Loucy (cell line): ENCODE measurements at regions not wholly inside any gene's neighbourhood (a gene's known extent, or its start where the extent isn't known, plus 50 kb on each side); places are given as distances from the start of the nearest gene placed in this dataset.

Experiments used
- H2AFZ ChIP-seq: fragments of 200-600 bp; sonication (generic); 2 replicates; pipeline ENCODE4 v1.6.0; 2016; ENCODE audit warnings: antibody characterized with exemption, mild to moderate bottlenecking, low read length, moderate library complexity
- H3F3A ChIP-seq: fragments of 200-600 bp; 2 replicates; pipeline ENCODE4 v1.6.0; 2016; ENCODE audit warnings: antibody characterized with exemption, low read depth, mild to moderate bottlenecking
- H3K27me3 ChIP-seq: fragments of 200-600 bp; sonication (generic); 2 replicates; pipeline ENCODE4 v1.6.1; 2014; ENCODE audit warnings: low read length, mild to moderate bottlenecking; ENCODE audit not compliant: insufficient read depth, poor library complexity, severe bottlenecking
- H3K36me3 ChIP-seq: fragments of 200-600 bp; sonication (generic); 2 replicates; pipeline ENCODE4 v1.6.1; 2016; ENCODE audit warnings: low read length; ENCODE audit not compliant: insufficient read depth
- H3K4me1 ChIP-seq: fragments of 200-600 bp; sonication (generic); 2 replicates; pipeline ENCODE4 v1.5.1; 2014; ENCODE audit warnings: low read length, mild to moderate bottlenecking; ENCODE audit not compliant: insufficient read depth, poor library complexity, severe bottlenecking
- H3K4me2 ChIP-seq: fragments of 200-600 bp; sonication (generic); 2 replicates; pipeline ENCODE4 v1.6.0; 2014; ENCODE audit warnings: antibody characterized with exemption, low read length, low read depth, mild to moderate bottlenecking; ENCODE audit not compliant: poor library complexity, severe bottlenecking
- H3K4me3 ChIP-seq: fragments of 200-600 bp; sonication (generic); 2 replicates; pipeline ENCODE4 v1.5.1; 2014; ENCODE audit warnings: low read length, mild to moderate bottlenecking, mixed read lengths; ENCODE audit not compliant: poor library complexity, severe bottlenecking
- H3K79me2 ChIP-seq: fragments of 200-600 bp; sonication (generic); 2 replicates; pipeline ENCODE4 v1.6.1; 2014; ENCODE audit warnings: low read length; ENCODE audit not compliant: insufficient read depth
- H3K9ac ChIP-seq: fragments of 200-600 bp; sonication (generic); 2 replicates; pipeline ENCODE4 v1.6.0; 2014; ENCODE audit warnings: mild to moderate bottlenecking, low read depth, low read length, moderate library complexity; ENCODE audit not compliant: poor library complexity, severe bottlenecking
- H3K9me2 ChIP-seq: fragments of 200-600 bp; sonication (generic); replicated peaks from 2 replicates; pipeline ENCODE4 v1.6.1; 2016; ENCODE audit warnings: low read depth, low read length, mixed read lengths
- H3K9me3 ChIP-seq: fragments of 200-600 bp; sonication (generic); 2 replicates; pipeline ENCODE4 v1.6.1; 2014; ENCODE audit warnings: mild to moderate bottlenecking, antibody characterized with exemption, low read length, low read depth; ENCODE audit not compliant: insufficient read depth
- H4K20me1 ChIP-seq: fragments of 200-600 bp; sonication (generic); 2 replicates; pipeline ENCODE4 v1.6.0; 2014; ENCODE audit warnings: antibody characterized with exemption, low read length, mild to moderate bottlenecking; ENCODE audit not compliant: insufficient read depth, poor library complexity, severe bottlenecking
- EZH2phosphoT487 ChIP-seq: fragments of 200-600 bp; IDR thresholded peaks from 2 replicates; pipeline ENCODE4 v1.6.1; 2018; ENCODE audit warnings: antibody characterized with exemption, mild to moderate bottlenecking, moderate library complexity, borderline replicate concordance
- TF ChIP-seq, protein P1 (sequence below): fragments of 200-600 bp; sonication (generic); conservative IDR thresholded peaks from 2 replicates; pipeline ENCODE4 v1.5.1; 2014; ENCODE audit warnings: mild to moderate bottlenecking, antibody characterized with exemption, low read length

DNA sequence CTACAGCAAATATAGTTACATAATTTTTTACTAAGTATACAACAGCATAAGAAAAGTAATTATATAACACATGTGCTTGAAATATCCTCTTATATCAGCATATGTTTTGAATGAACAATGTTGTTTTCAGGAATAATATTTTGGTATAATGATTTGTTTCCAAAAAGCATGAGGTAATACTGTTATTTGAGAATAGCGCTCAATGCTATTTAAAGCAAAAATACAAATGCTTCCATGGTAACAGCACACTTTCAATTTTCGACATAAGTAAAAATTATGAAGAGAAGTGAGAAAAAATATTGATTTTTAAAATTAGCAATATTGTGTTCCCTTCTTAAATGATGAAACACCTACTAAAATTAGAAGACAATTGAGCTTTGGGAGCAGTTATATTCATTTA, 715.9 kb upstream of the ATXN8OS start:
- Histone ChIP-seq H3F3A (no peaks in the 10 kb centered on the region), H3K9ac (no peak overlapping the region), H3K4me2 (no peak overlapping the region), H3K79me2 (no peaks in the 10 kb centered on the region), H3K9me2 (no peaks in the 10 kb centered on the region), H3K4me1 (no peaks in the 10 kb centered on the region), H4K20me1 (no peaks in the 10 kb centered on the region), H2AFZ (no peak overlapping the region), H3K27me3 (no peaks in the 10 kb centered on the region), H3K4me3 (no peak overlapping the region), H3K9me3 (0 out of 2 replicates have a peak, but pooled peaks cover 4% of the 10 kb centered on the region), H3K36me3 (no peaks in the 10 kb centered on the region)
- TF ChIP-seq, protein P1, sequence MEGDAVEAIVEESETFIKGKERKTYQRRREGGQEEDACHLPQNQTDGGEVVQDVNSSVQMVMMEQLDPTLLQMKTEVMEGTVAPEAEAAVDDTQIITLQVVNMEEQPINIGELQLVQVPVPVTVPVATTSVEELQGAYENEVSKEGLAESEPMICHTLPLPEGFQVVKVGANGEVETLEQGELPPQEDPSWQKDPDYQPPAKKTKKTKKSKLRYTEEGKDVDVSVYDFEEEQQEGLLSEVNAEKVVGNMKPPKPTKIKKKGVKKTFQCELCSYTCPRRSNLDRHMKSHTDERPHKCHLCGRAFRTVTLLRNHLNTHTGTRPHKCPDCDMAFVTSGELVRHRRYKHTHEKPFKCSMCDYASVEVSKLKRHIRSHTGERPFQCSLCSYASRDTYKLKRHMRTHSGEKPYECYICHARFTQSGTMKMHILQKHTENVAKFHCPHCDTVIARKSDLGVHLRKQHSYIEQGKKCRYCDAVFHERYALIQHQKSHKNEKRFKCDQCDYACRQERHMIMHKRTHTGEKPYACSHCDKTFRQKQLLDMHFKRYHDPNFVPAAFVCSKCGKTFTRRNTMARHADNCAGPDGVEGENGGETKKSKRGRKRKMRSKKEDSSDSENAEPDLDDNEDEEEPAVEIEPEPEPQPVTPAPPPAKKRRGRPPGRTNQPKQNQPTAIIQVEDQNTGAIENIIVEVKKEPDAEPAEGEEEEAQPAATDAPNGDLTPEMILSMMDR = no peak
- no peak for TF ChIP-seq EZH2phosphoT487

DNA sequence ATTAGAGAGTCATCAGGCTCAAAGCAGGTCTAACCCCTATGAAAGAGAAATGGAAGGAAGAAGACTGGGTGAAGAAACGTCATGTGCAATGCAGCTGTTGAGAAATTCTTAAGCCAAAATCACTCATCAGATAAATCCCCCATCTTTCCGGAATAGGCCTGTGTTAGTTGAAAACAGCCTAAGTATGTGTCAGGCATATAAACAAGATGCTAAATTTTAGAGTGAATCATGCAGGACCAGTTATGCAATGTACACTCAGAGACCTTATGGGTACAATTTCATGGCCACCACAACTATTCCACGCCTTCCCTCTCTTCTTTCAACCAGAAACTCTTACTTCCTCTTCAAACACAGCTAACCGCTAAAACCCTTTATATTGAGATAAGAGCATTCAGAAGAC, 717.7 kb upstream of the ATXN8OS start:
- Histone ChIP-seq H3K4me3 (no peak overlapping the region), H3K4me1 (no peaks in the 10 kb centered on the region)

DNA sequence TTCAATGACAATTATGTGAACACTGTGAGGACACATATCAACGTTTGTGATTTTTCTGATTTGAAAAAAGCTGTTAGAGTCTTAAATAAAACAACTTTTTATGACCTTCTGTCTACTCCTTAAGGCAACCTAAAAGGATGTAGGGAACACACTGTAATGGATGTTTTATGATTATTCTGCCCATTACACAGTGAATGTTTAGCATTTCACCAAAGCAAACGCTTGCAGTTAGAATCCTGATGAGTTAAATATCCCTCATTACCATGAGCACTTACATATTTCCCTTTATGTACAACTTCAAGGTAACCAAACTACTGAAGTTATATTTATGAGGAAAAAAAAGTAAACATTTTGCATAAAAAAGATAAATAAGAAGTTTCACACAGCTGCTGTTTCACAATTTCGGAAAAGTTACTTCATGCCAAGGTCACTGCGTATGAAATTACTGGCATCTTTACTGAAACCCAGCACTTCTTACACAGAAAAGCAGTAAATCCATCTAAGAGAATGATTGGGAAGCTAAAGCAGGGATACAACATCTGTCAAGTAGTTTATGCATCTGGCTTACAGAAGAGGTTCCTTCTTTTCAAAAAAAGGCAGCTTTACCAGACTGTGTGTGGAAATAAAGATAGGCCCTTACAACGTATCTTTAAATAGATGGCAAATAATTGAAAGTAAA, 733.7 kb upstream of the ATXN8OS start:
- no peak for TF ChIP-seq EZH2phosphoT487
- TF ChIP-seq, protein P1 = no peak
- Histone ChIP-seq H3K79me2 (no peaks in the 10 kb centered on the region), H3K9me3 (no peaks in the 10 kb centered on the region), H3K9me2 (no peaks in the 10 kb centered on the region), H2AFZ (no peak overlapping the region), H3K36me3 (no peaks in the 10 kb centered on the region), H3K9ac (no peak overlapping the region), H3K4me2 (no peak overlapping the region), H3K4me3 (no peak overlapping the region), H3F3A (no peaks in the 10 kb centered on the region), H3K27me3 (no peaks in the 10 kb centered on the region), H4K20me1 (no peaks in the 10 kb centered on the region), H3K4me1 (no peaks in the 10 kb centered on the region)

More for the DNA sequence above, 717.7 kb upstream of the ATXN8OS start:
- Histone ChIP-seq H3F3A (no peaks in the 10 kb centered on the region), H3K4me2 (no peak overlapping the region), H2AFZ (no peak overlapping the region), H3K27me3 (no peaks in the 10 kb centered on the region), H4K20me1 (no peaks in the 10 kb centered on the region), H3K36me3 (no peaks in the 10 kb centered on the region), H3K9me2 (no peaks in the 10 kb centered on the region), H3K79me2 (no peaks in the 10 kb centered on the region), H3K9ac (no peak overlapping the region), H3K9me3 (0 out of 2 replicates have a peak, but pooled peaks cover 4% of the 10 kb centered on the region)
- no peak for TF ChIP-seq EZH2phosphoT487
- TF ChIP-seq, protein P1 = no peak
